Panc1 (cell line): ENCODE measurements at regions not wholly inside any gene's neighbourhood (a gene's known extent, or its start where the extent isn't known, plus 50 kb on each side); places are given as distances from the start of the nearest gene placed in this dataset.

ENCODE experiments used
- ATAC-seq: fragments of 200-7000 bp; cut with Tn5 transposase; 2 replicates; pipeline ENCODE4 v1.9.1; 2020; ENCODE audit warnings: mild to moderate bottlenecking, moderate library complexity
- BruUV-seq: library from RNA; stranded (reverse); fragments of 400-500 nt; replicated peaks from 2 replicates; lab custom pipeline; 2021; lab: Mats Ljungman, UMichigan
- CTCF ChIA-PET: fragments of 300-600 bp; sonication (Branson Sonifier 250); formaldehyde crosslinking; loops from one replicate; lab custom pipeline; 2022; ENCODE audit warnings: antibody characterized with exemption; lab: Charles Lee
- POLR2A ChIA-PET: fragments of 300-600 bp; sonication (Branson Sonifier 250); formaldehyde crosslinking; loops from one replicate; lab custom pipeline; 2022; ENCODE audit warnings: antibody characterized with exemption; lab: Charles Lee
- DNase-seq: peaks from one replicate; pipeline ENCODE4 v3.0.0-alpha.2; 2010; ENCODE audit warnings: low read depth, low spot score
- H3K27ac ChIP-seq: 2 replicates; pipeline ENCODE4 v1.5.1; 2011; ENCODE audit warnings: mild to moderate bottlenecking, low read length, inconsistent platforms
- H3K27me3 ChIP-seq: fragments of 200-500 bp; sonication (Bioruptor generic); 2 replicates; pipeline ENCODE4 v1.6.0; 2014; ENCODE audit warnings: low read length, inconsistent platforms; ENCODE audit not compliant: control insufficient read depth, insufficient read depth
- H3K36me3 ChIP-seq: fragments of 200-500 bp; sonication (Bioruptor generic); 2 replicates; pipeline ENCODE4 v1.5.1; 2014; ENCODE audit warnings: inconsistent platforms, mild to moderate bottlenecking, low read length, moderate library complexity; ENCODE audit not compliant: control insufficient read depth, insufficient read depth
- H3K4me1 ChIP-seq: 2 replicates; pipeline ENCODE4 v1.5.1; 2011; ENCODE audit warnings: inconsistent platforms, mild to moderate bottlenecking, low read length, moderate library complexity; ENCODE audit not compliant: control insufficient read depth, insufficient read depth
- H3K4me3 ChIP-seq, 2 experiments: 2 replicates each; pipeline ENCODE4 v1.5.1; 2011 to 2012; ENCODE audit warnings: low read depth in 2 of 2, low read length in 2 of 2, mild to moderate bottlenecking in 2 of 2, inconsistent platforms in 1 of 2, moderate library complexity in 1 of 2
- H3K9me3 ChIP-seq: fragments of 200-500 bp; sonication (Bioruptor generic); 2 replicates; pipeline ENCODE4 v1.5.1; 2014; ENCODE audit warnings: low read depth, mild to moderate bottlenecking, inconsistent platforms, low read length, moderate library complexity; ENCODE audit not compliant: control insufficient read depth, insufficient read depth
- CTCF ChIP-seq: fragments of 450-650 bp; IDR thresholded peaks from 2 replicates; pipeline ENCODE4 v1.5.1; 2017; ENCODE audit warnings: mild to moderate bottlenecking
- POLR2AphosphoS5 ChIP-seq: IDR thresholded peaks from 2 replicates; pipeline ENCODE4 v1.6.1; 2012; ENCODE audit warnings: mild to moderate bottlenecking, low read depth, low read length, moderate library complexity
- REST ChIP-seq, 2 experiments: IDR thresholded peaks; 2 replicates each; pipeline ENCODE4 v1.6.1; 2011 to 2012; ENCODE audit warnings: low read depth in 2 of 2, control low read depth in 1 of 2, low read length in 1 of 2, mild to moderate bottlenecking in 1 of 2, moderate library complexity in 1 of 2; ENCODE audit not compliant: insufficient read depth in 1 of 2
- SIN3A ChIP-seq: IDR thresholded peaks from 2 replicates; pipeline ENCODE4 v1.6.1; 2012; ENCODE audit warnings: low read depth, mild to moderate bottlenecking, low read length, moderate library complexity, borderline replicate concordance; ENCODE audit not compliant: insufficient read depth
- TCF7L2 ChIP-seq: IDR thresholded peaks from 2 replicates; pipeline ENCODE4 v1.6.1; 2011; ENCODE audit warnings: mild to moderate bottlenecking, low read depth, low read length, inconsistent platforms
- in situ Hi-C: cut with HindIII; loops from 2 replicates; pipeline ENCODE4 v1.10.0; 2016; ENCODE audit warnings: low sequenced_read_pairs, low pct_unique_long_range_greater_than_20kb
- intact Hi-C: fragments of 100-400 bp; cut with micrococcal nuclease; formaldehyde crosslinking; loops from one replicate; pipeline ENCODE4 v1.10.0; 2022; ENCODE audit not compliant: unreplicated experiment

GRCh38 chr2:8549942-8550341, 131.9 kb upstream of the ID2 start:
- ChIA-PET CTCF (no interaction called here), POLR2A (no interaction called here)
- intact Hi-C loops (no loop called here), in situ Hi-C loops (no loop called here)
- DNase-seq (no peak), ATAC-seq (no peak)
- no TSS peak for BruUV-seq
- H3K4me3 ChIP-seq: no peak overlapping the region
- no peaks in the 10 kb centered on the region for H3K9me3 ChIP-seq
- H3K27me3 ChIP-seq: no peaks in the 10 kb centered on the region
- H3K4me1 ChIP-seq: no peaks in the 10 kb centered on the region; the same call in 1 of the 2 replicates
- H3K27ac ChIP-seq: no peak overlapping the region
- TF ChIP-seq TCF7L2 (no peak), CTCF (no peak), POLR2AphosphoS5 (no peak), SIN3A (no peak), REST (IDR thresholded peaks at IDR 0.05; ENCODE audit: insufficient read depth in 1 of 2, low read depth in 2 of 2, low read length in 1 of 2) (no peak)
- no peaks in the 10 kb centered on the region for H3K36me3 ChIP-seq

DNA sequence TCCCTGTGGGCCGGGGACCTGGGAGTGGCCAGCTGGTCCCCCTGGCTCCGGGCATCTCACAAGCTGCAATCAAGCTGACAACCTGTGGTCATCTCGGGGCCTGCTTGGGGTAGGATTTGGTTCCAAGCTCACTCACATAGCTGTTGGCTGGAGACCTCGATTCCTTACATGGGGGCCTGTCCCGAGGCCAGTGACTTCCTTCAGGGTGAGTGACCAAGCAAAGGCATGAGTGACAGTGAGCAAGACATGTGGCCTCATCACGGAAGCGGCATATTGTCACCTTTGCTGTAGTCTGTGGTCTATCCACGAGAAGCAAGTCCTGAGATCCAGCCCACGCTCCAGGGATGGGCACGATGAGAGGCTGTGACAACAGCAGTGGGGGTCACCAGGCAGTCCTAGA, 131.4 kb upstream of the ID2 start:
- BruUV-seq: no TSS peak
- DNase-seq (no peak), ATAC-seq (no peak)
- CTCF ChIA-PET: no interaction called here
- Histone ChIP-seq H3K36me3 (no peaks in the 10 kb centered on the region), H3K4me1 (no peaks in the 10 kb centered on the region; the same call in 1 of the 2 replicates), H3K27me3 (no peaks in the 10 kb centered on the region), H3K4me3 (no peak overlapping the region), H3K9me3 (no peaks in the 10 kb centered on the region; the same call in 1 of the 2 replicates), H3K27ac (no peak overlapping the region)
- POLR2A ChIA-PET: no interaction called here
- intact Hi-C loops: no loop called here
- TF ChIP-seq POLR2AphosphoS5 (no peak), TCF7L2 (no peak)
- in situ Hi-C loops: no loop called here

- no peak for ATAC-seq
- DNase-seq: no peak
- no TSS peak for BruUV-seq
- in situ Hi-C loops (no loop called here), intact Hi-C loops (no loop called here)
- no peaks in the 10 kb centered on the region; the same call in 1 of the 2 replicates for H3K9me3 ChIP-seq
- TF ChIP-seq REST (IDR thresholded peaks at IDR 0.05; ENCODE audit: insufficient read depth in 1 of 2, low read depth in 2 of 2, low read length in 1 of 2) (no peak), CTCF (no peak), POLR2AphosphoS5 (no peak)
- CTCF ChIA-PET: no interaction called here
- POLR2A ChIA-PET: no interaction called here
- H3K27me3 ChIP-seq: no peaks in the 10 kb centered on the region
- no peak overlapping the region for H3K4me3 ChIP-seq
- no peak overlapping the region for H3K27ac ChIP-seq
- no peaks in the 10 kb centered on the region; the same call in 1 of the 2 replicates for H3K4me1 ChIP-seq
- no peaks in the 10 kb centered on the region for H3K36me3 ChIP-seq
Observed at GRCh38 chr2:8550937-8551621, 130.8 kb upstream of the ID2 start.
